Hippocampal formation (tissue), 2 donors: ENCODE measurements at regions not wholly inside any gene's neighbourhood (a gene's known extent, or its start where the extent isn't known, plus 50 kb on each side); places are given as distances from the start of the nearest gene placed in this dataset.

Experiments used
- DNase-seq, 2 donors: peaks; one replicate each; lab custom pipeline; 2025; lab: John Stamatoyannopoulos, UW

DNA sequence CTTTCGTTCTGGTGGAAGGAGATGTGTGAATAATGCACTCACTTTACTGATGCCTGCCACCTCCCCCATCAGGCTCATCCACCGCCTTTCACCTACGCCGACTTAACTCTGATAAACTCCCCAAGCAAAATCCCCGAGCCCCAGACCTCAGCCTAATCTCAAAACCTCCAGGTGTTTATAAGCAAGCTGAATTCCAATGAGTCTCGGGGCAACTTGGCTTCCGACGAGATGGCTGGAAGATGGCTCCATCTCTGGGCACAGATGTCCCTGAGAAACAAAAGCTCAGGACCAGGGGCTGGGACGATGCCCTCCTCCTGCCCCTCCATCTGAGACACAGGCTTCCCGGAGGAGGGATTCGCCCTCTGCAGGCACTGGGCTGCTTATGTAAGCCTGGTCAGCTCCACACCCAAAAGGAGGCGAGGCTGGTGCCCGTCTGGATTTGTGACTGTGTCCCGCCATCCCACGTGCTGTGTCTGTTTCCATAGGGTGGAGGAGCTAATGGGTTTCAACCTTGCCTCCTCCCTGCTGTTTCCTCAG is 386.4 kb upstream of the TNRC6C start:
- DNase-seq = no peak

DNA sequence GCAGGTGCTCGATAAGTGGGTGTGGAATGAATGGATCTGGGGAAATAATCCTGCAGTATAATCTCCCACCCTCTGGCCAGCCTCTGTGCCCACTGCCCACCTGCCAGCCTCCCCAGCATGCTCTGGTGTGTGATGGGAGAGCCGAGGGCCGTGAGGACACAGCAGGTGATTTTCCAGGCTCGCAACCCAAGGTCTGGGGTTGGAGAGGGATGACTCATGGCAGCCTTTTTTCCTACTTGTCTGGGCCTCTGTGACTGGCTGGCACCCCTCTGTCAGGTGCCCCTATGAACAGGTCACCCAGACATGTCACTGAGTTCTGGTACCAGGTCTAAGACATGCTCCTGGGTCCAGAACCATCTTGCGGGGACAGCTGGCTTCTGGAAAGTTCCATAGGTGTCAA is 385.7 kb upstream of the TNRC6C start:
- DNase-seq = no peak

DNA sequence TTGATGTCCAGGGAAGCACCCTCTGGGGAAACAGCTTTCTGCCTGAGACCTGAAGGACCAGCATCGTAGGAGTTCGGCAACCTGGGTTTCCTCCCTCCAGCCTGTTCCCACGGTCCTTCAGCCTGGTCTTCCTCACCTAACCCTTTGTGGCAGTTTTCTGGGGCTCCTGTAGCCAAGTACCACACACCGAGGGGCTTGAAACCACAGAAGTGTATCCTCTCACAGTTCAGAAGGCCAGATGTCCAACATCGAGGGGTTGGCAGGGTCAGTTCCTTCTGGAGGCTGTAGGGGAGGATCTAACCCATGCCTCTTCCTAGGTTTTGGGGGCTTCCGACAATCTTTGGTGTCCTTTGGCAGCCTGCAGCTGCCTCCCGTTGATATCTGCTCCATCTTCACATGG is 381.0 kb upstream of the TNRC6C start:
- no peak for DNase-seq

DNA sequence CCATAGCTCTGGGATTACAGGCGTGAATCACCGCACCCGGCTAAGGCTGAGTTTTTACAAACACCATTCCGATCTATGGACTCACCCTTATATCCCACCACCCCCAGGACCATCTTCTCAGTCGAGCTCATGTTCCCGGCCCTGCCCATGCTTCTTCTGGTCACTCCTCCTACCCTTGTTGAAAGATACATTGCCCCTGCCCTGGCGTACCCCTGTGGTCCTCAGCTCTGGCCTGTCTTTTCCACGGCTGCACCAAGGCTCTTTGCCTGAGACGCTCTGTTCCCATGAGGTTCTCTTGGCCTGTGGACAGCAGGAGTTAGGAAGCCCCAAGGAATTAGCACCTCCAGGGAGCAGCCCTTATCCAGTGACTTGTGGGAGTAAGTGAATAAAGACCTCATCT is 379.4 kb upstream of the TNRC6C start:
- DNase-seq = no peak

DNA sequence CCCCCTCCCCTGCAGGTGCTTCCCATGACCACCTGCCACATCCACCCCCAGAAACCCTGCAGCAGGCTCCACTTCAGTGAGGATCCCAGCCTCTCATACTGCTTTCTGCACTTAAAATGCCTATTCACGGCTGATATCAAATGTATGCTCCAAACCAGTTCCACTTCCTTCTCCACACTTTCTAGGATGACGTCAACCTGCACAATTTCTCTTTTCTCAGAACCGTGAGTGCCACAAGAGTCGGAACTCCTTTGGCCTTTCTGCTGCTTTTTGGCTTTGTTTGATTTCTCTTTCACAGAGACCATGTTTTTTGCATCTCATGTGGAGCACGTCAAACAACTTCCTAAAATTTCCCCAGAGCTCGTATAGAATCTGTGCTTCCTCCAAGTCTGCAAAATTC is 378.8 kb upstream of the TNRC6C start:
- no peak for DNase-seq

DNA sequence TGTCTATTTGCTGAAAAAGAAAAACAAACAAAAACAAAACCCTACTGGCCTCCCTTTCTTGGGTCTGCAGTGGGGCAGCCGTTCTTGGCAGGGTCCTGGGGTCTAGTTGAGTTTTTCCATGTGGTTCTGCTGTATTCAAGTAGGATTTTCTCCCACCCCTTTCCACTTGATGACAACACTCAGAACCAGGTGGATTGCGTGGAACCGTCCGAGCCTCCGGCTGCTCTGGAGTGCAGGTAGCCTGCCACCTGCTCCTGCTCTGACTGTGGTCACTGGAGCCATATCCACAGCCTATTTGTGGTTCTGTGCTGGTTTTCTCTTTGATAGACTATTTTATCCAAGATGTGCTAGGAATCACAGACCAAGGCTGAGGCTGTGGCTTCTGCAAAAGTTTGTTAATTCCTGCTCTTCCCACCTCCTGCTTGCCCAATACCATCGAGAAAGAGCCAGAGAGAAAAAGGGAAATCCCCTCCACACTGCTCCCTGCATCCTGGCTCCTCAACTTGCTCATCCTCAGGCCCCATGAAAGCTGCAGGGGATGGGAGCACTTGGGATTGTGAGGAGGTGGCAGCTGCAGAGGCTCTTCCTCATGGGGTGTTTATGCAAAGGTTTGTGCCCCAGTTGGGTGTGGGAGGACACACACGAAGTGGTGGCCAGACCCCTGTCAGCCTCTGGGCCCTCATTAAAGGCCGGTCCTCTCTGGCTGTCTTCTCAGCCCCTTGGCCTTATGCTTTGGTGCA is 377.8 kb upstream of the TNRC6C start:
- no peak for DNase-seq

DNA sequence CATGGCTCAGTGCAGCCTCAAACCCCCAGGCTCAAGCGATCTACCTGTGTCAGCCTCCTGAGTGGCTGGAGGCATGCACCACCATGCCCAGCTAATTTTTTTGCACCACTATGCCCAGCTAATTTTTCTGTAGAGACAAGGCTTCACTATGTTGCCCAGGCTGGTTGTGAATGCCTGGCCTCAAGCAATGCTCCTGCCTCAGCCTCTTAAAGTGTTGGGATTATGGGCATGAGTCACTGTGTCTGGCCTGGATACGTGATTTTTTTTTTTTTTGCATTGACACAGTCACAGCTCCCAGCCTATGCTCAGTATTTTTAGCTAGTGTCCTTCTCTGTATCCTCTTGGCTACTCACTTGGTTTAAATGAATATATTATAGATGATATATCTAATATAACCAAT is 377.0 kb upstream of the TNRC6C start:
- DNase-seq = no peak

DNA sequence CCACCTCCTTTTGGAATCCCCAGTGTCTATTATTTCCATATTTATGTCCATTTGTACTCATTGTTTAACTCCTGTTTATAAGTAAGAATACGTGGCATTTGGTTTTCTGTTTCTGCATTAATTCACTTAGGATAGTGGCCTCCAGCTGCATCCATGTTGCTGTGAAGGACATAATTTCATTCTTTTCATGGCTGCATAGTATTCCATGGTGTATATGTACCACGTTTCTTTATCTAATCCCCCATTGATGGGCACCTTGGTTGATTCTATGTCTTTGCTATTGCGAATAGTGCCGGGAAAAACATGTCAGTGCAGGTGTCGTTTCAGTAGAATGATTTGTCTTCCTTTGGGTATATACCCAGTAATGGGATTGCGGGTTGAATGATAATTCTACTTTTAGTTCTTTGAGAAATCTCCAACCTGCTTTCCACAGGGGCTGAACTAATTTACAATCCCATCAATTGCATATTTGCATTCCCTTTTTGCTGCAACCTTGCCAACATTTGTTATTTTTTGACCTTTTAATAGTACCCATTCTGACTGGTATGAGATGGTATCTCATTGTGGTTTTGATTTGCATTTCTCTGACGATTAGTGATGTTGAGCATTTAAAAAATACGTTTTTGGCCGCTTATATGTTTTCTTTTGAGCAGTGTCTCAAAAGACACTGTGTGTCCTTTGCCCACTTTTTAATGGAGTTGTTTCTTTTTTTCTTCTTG is 373.2 kb upstream of the TNRC6C start:
- no peak for DNase-seq

DNA sequence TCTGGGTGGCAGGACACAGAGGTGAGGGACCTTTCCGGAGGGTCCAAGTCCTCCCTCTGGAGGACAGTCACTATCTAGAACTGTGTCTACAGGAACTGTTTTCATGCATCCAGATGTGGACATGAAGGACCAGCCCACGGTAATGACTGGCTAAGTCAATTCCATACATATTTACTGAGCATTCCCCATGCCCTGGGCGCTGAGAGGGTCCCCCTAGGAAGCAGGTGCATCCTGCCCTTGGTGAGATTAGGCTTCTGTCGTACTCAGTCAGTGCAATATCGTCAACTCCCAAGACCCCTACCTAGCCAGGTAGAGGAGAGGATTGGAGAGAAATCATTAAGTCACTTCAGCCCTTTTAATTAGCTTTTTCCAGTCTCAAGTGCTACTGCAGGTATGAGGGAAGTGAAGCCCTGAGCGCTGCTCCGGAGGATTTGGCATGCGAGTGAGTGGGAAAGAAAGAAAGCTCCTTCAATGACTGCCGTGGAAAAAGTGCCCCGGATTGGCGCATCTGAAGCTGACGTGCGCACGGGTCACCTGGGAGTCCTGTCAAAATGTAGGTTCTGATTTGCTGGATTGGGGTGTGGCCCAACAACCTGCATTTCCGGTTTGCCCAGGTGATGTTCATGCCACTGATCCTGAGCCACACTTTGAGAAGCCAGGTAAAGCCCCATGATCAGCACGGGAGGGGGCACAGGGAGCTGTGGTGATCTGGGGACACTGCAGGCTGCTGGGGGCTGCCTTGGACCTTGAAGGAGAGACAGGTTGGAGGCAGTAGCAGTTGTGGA is 367.4 kb upstream of the TNRC6C start:
- no peak for DNase-seq

DNA sequence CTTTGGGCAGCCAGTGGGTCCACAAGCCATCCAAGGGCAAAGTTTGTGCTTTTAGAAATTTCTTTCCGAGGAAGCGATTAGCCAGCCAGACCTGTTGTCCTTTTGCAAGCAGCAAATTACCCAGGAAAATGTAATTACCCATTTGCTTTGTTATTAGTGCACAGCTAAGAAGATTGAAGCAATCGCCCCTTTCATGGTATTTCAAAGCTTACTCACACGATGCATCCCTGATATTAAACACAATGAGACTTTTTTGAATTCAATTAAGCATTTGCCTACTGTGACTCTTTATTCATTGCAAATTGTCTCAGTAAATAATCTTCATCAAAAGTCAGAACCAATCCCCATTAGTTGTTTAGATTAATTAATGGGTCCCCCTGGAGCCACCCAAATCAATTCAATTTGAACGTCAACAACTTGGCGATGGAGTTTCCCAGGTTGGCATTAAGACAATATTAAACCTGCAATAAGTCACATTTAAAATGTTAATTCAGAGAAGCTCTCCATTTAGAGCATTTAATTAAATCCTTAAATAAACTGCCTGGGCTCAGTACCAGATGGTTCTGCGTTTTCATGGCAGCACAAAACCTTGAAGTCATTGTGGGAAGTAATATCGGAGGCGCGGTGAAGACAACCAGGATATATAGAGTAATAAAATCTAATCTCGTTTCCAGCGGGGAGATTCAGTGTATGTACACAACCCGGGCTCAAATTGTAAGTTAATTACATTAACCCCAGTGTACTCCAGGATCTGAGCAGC is 366.2 kb upstream of the TNRC6C start:
- DNase-seq = no peak

DNA sequence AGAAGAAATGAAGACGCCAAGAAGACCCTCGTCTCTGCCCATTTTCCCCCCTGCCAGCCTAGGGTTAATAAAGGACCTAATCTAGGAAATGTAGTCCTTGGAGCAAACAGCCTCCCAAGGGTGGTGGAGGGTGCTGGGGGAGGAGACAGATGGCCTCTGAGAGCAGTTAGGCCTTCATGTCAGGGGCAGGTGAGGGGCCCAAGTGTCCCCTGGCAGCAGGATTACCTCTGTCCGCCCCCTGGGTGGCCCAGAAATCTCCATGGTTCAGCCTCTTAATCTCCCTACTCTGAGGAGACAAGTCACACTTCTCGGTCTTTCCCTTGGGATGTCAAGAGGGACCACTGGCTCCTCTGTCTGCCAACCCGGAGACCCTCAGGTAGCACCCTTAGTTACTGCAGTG is 365.4 kb upstream of the TNRC6C start:
- no peak for DNase-seq

DNA sequence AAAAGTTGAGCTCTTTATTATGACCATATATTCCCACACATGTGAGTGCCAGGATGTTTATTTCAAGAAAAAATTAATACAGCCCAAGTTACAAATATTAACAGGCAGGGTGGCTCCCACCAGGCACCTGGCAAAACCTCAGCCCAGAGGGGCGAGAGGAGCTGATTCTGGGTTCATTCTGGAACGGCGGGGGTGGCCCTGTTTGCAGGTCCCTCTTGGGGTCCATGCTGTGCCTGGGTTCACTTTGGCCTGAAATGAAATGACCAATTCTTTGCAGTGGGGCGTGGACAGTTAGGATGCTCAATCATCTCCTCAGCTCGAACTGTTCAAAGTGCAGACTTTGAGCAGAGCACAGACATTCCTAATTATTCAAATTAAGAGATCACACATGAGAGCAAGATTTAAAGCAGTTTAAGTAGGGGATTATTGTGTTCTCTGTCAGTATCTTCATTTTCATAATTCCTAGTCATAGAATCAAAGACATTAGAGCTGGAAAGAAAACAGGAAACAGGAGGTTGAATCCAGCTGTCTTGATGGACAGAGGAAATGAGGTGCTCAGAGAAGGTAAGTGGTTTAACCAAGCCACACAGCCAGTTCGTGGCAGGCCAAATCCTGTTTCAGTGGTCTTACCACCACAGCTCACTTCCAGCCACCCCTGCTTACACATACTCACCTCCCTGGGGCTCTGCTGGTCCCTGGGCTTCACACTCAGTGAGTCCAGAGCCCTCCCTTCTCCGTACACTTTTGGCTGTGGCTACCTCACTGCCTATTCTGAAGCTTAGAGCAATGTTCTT is 363.9 kb upstream of the TNRC6C start:
- DNase-seq = no peak

DNA sequence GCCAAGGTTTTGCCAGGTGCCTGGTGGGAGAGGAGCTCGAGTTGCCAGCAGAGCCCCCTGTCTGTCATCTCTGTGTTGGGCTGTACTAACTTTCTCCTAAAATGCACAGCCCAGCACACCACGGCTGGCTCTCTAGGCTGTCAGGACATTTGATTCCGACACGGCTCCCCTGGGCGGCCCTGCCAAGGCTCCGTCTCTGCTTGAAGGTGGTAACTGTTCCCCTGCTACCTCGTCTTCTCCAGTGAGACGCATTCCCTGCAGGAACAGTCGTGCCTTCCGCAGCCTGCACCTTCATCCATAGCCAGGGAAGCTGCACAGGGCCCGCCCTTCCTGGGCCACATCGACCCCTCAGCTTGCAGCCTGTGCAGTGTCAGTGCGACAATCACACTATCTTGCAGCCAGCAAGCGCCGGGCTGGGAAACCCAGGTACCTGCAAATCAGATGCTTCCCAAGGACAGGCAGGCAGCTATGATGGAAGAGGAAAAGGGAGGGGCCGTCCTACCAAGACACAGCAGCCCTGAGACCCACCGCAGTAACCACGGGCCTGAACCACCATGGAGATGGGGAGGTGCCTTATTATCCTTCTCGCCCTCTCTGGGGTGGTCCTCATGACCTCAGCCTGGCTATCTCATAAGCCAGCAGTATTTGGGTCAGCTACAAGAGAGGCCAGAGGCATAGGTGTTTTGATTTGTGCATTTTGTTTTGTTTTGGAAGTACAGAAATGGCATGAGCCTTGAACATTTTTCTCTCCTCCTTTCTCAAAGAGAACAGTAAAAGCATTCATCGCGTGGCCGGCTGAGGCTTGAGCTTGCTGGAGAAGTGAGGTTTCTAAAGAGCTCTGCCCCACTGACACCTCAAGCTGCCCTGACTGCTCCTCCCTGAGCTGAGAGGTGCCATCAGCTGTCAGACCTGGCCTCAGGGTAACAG is 361.7 kb upstream of the TNRC6C start:
- DNase-seq = no peak

DNA sequence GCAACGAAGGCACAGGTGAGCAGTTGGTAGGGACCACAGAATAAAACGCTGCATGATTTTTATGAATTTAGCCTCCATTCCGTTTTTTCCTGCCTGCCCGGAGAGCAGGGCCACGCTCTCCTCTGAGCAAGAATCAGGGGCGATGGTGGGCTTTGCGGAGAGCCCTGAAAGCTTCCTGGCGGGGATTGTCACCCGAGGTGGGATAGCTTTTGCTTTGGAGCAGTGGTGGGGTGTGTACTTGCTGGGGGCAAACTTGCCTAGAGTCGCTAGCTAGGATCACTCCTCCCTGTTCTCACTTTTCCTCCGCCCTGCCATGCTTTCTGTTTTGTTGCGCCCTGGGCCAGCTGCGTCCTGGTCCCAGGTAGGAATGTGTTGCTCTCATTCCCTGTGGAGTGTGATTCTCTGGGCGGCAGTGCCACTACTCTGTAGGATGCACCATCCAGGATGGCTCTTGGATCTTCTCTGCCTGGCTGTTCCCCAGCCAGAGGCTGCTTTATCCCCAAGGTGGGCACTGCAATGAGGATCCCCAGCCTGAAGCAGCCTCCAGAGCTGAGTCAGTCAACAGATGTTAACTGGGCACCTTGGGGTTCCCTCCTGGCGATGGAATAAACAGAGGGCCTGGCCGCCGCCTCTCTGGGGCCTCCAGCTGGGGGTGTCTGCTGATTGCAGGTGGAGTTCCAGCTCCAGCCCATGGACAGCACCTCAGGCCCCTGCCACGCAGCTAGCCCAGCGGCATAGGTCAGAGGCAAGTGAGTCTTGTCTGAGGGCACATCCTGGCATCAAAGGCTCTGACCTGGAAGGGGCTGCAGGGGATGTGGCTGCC is 360.9 kb upstream of the TNRC6C start:
- DNase-seq = no peak

DNA sequence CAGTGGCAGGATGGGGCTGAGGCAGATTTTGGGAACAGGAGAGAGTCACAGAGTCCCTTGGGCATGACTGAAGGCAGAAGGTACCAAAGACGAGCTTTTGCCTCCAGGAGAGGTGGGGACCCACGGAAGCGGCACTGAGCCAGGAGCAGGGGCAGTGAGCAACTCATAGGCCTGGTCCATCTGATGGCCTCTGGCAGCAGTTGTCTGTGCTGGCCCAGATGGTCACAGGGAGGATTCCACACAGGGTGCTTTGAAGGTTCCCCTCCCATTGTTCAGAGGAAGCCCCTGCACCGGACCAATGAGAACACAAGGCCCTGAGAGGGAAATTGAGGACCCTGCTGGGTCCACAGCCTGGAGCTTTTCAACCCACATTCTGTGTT is 360.3 kb upstream of the TNRC6C start:
- no peak for DNase-seq

DNA sequence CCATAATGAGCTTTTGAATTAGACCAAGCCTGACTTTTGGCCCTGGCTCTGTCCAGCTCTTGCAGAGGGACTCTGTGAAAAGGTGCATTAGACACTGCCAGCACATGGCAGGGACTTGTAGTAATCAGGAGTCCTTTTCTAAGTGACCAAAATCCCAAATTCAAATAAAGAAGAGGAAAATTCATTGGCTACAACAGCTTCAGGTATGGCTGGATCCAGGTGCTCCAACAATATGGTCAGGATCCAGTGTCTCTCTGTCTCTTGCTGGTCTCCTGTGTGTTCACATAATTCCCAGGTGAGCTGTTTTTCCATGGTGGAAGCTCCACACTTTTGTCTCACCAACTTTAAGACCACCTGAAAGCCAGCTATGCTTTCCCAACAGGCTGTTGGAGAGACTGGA is 358.8 kb upstream of the TNRC6C start:
- no peak for DNase-seq

DNA sequence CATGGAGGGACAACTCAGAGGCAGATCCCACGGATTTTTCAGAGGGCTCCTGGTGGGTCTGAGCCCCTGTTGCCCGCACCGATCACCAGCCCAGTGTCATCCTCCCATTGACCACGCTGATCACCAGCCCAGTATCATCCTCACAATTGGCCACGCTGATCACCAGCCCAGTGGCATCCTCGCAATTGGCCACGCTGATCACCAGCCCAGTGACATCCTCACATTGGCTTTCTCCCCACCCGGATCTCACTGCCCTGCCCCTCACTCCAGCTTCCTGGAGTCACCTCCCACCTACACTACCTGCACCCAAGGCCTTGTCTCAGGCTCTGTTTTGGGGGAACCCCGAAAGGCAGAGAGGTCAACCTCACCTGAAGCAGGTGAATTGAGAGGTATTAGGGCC is 358.2 kb upstream of the TNRC6C start:
- no peak for DNase-seq

DNA sequence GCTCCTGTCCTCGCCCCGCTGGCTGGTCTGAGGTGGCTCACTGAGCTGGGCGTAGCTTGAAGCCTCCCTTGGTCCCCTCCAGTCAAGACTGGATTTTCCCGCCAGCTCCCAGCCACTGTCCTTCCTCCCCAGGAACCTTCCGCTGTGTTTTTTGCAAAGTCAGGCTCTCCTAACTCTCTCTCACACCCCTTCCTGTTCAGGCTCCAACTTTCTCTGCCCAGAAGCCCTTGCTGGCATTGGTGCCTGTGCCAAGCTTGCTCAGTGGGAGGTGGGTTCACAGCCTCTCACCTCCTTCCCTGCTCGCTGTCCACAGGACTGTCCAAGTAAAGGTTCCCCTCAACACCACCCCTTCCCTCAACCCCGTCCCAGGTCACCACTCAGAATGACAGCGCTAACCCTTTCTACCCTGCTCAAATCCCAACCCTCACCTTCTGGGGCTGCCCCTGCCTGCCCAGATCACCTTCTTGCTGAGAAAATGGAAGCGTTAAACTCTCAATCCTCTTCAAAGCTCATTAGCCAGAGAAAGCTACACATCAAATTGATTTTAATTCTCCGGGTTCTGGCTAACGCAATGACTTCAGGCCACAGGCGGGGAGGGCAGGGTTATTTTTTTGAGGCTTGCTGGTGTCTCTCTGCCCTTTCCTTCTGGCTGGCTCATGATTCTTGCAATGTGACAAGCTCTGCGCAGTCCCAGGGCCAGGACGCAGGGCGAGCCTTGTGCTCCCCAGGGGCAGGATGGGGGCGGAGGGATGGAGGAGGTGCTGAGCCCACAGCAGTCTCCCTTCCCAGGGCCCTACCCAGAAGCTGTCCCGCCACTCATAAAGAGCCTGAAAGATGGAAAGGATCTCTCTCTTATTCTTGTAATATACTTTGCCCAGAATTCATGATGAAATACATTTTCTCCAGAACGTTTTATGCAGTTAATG is 357.2 kb upstream of the TNRC6C start:
- no peak for DNase-seq
